ENCODE measurements at regions not wholly inside any gene's neighbourhood (a gene's known extent, or its start where the extent isn't known, plus 50 kb on each side); places are given as distances from the start of the nearest gene placed in this dataset.

GRCh38 chr18:38956068-38956467 is 1390.5 kb upstream of the CELF4 start:
- no peak overlapping the region for H3K4me3 ChIP-seq (ENCODE audit: low read depth, low read length)
- no peak for TF ChIP-seq CTCF (IDR thresholded peaks at IDR 0.05; ENCODE audit: insufficient read depth, low read depth, low read length)
- no peak for DNase-seq (ENCODE audit: low read depth)

GRCh38 chr18:38951633-38952032 is 1386.0 kb upstream of the CELF4 start:
- H3K4me3 ChIP-seq (ENCODE audit: low read depth, low read length): no peak overlapping the region
- no peak for DNase-seq (ENCODE audit: low read depth)
- no peak for TF ChIP-seq CTCF (IDR thresholded peaks at IDR 0.05; ENCODE audit: insufficient read depth, low read depth, low read length)

GRCh38 chr18:38948436-38948835 is 1382.8 kb upstream of the CELF4 start:
- no peak overlapping the region for H3K4me3 ChIP-seq (ENCODE audit: low read depth, low read length)
- no peak for TF ChIP-seq CTCF (IDR thresholded peaks at IDR 0.05; ENCODE audit: insufficient read depth, low read depth, low read length)
- DNase-seq (ENCODE audit: low read depth): no peak

- TF ChIP-seq CTCF (IDR thresholded peaks at IDR 0.05; ENCODE audit: insufficient read depth, low read depth, low read length): no peak
- no peak overlapping the region for H3K4me3 ChIP-seq (ENCODE audit: low read depth, low read length)
- no peak for DNase-seq (ENCODE audit: low read depth)
Measured at GRCh38 chr18:38944446-38945024, 1378.9 kb upstream of the CELF4 start.

- no peak for TF ChIP-seq CTCF (IDR thresholded peaks at IDR 0.05; ENCODE audit: insufficient read depth, low read depth, low read length)
- DNase-seq (ENCODE audit: low read depth): no peak
Measured at GRCh38 chr18:38941711-38942561, 1376.3 kb upstream of the CELF4 start.

GRCh38 chr18:38940863-38941531 is 1375.4 kb upstream of the CELF4 start:
- no peak overlapping the region for H3K4me3 ChIP-seq (ENCODE audit: low read depth, low read length)
- no peak for DNase-seq (ENCODE audit: low read depth)
- TF ChIP-seq CTCF (IDR thresholded peaks at IDR 0.05; ENCODE audit: insufficient read depth, low read depth, low read length): no peak

More at GRCh38 chr18:38941711-38942561, 1376.3 kb upstream of the CELF4 start:
- H3K4me3 ChIP-seq (ENCODE audit: low read depth, low read length): no peak overlapping the region

Measured in fibroblast of villous mesenchyme (primary cell).